ENCODE measurements at regions not wholly inside any gene's neighbourhood (a gene's known extent, or its start where the extent isn't known, plus 50 kb on each side); places are given as distances from the start of the nearest gene placed in this dataset.

DNA sequence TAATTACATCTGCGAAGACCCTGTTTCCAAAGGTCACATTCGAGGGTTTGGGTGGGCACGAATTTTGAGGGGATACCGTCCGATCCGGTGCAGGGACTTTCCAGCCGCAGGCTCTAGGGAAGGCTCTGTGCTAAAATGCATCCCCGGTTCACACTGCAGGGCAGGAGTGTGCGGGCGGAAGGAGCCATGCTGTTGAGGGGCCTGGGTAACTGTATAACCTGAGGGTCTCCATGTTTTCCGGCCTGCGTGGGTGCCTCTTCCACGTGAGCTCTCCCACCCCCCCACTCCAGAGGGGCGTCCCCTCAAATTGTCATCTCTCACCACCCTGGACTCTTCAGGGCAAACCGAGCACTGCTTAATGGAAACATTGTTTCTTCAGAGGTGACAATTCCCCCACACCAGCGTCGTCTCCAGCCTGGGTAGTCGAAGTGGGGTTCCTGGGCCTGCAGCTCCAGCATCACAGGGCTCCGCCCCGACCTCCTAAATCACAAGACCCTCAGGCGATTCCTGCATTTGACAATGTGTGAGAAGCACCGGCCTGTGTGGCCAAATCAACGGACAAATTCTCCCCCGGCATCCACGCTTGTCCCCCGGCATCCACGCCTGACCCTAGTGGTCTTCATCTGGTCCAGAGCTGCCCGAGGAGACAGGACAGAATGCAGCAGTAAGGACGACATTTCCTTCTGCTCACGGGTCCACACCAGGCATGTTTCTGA lies 51.2 kb downstream of the FOXL3 start:
- no peak for DNase-seq (ENCODE audit: low read depth, low spot score)
- in situ Hi-C loops (cut with HindIII; ENCODE audit: low pct_unique_long_range_greater_than_20kb, low sequenced_read_pairs), result no loop called here

DNA sequence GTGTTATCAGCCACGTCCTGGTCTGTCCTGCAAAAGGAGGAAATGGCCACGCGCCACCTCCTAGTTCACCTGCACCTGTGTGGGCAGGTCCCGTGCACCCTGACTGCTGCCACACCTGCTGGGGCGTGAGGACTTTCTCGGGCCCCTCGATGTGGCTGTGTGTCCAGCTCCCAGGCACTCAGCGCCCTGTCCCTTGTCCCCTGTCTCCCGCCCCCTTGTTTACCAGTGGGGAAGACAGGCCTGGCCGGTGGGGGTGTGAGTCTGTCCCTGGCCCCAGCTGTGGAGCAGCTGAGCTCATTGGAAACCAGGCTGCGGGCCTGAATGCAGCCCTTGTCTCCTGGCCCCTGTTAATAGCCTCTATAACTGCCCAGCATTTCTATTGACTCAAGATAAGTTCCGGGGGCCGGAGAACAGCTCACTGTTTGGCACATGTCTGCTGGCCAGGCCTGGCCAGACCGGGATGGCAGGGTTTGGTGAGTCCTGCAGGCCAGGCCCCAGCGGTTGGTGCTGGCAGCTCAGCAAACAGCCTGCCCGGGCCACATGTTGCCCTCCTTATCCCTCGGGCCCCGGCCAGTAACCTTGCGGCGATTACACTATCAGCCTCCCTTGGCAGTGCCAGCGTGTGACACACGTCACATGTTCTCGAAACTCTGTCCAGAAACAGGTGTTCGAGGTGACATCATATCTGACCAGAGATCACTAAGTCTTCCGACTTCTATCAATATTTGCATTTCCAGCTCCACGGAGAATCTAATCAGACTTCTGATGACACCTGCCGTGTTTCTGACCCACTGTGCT lies 52.1 kb downstream of the FOXL3 start:
- DNase-seq (ENCODE audit: low read depth, low spot score), result no peak
- in situ Hi-C loops (cut with HindIII; ENCODE audit: low pct_unique_long_range_greater_than_20kb, low sequenced_read_pairs), result no loop called here

DNA sequence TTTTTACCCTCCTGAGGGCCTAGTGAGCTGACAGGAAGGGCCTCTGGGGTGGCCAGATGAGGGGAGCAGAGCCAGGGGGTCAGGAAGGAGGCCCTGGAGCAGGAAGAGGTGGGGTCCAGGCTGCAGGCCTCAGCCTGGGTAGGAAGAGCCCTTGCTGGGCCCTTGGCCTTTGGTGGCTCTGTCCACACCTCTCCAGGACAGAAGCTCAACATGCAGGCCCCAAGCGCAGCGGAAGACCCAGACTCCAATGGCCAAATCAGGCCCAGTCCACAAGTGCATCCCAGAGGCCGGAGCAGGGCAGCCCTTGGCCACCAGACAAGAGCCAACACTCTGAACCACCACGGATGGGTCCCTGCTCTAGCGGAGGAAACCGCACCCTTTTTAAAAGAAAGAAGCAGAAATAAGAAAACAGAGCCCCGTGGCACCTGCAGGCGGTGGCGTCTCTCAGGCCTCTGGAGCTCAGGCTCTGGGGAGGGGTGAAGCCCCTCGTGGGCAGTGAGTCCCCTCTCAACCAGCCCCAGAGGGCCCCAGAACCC lies 52.8 kb downstream of the FOXL3 start:
- DNase-seq (ENCODE audit: low read depth, low spot score), result no peak
- in situ Hi-C loops (cut with HindIII; ENCODE audit: low pct_unique_long_range_greater_than_20kb, low sequenced_read_pairs), result no loop called here

DNA sequence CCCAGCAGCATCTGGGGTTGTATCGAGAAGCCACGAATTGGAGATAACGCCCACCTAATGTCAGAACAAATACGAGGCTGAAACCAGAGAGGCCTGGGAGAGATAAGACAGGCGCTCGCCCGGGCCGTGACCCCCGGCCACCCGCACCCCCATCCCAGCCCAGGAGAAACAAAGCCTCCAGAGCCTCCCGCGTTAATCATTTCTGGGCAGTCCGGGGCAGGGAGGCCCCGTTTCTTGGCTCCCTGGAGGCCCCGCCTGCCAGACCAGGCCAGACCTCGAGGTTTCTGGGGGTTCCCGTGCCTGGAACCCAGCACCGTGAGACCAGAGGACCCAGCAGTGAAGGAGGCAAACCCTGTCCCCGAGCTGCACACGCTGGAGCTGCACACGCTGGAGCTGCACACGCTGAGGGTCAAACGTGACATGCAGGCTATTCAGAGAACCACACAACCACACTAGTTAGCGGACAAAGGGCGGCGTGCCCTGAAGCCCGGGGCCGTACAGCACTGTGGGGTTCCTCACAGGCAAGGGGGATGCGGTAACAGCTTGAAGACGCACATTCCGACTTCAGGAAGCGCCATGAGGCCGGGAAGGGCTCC lies 53.4 kb downstream of the FOXL3 start:
- in situ Hi-C loops (cut with HindIII; ENCODE audit: low pct_unique_long_range_greater_than_20kb, low sequenced_read_pairs), result no loop called here
- no peak for DNase-seq (ENCODE audit: low read depth, low spot score)

DNA sequence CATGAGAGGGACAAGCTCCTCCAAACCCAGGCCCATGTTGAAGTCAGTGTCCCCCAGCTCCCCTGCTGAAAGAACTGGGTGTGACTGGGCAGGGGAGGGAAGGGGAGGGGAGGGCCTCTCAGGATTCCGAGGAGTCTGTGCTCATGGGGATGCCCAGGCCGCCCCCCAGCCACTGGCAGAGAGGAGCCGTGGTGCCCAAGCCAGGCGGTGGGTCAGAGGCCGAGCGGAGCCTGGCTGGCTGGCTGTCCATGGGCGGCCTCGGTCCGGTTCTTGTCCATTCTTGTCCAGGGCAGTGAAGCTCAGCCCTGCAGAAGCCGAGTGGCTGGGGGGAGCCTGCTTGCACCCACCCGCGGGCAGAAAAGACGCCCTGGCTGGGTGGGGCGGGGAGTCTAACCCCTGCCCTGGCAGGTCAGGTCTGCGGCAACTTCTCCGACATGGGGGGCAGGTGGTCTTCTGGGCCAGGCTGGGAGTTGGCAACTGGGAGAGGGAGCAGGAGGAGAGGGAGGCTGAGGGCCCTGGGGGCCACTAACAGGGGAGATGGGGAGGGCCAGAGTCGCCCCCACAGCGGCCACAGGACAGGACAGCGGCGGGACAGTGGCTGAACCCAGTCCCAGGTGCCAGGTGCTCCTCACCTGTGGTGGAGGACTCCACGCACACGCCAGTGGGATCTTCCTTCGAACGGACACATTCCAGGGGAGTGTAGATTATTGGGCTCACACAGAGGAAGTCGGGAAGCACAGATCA lies 54.1 kb downstream of the FOXL3 start:
- no peak for DNase-seq (ENCODE audit: low read depth, low spot score)
- in situ Hi-C loops (cut with HindIII; ENCODE audit: low pct_unique_long_range_greater_than_20kb, low sequenced_read_pairs), result no loop called here

DNA sequence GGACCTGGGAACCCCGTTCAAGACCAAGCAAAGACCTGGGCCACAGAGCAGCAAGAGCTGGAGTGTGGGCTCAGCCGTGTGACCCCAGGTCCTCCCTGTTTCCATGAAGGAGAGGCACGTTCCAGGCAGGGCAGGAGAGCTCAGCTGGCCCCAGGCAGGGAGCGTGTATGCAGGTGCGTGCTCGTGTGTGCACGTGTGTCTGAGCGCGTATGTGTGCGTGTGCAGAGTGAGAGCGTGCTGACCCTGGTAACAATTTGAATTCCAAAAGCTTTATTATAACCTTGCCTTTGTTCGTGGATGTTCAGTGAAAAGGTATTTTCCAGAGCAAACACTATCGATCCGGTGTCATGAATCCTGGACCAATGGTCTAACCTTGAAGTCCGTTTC lies 54.6 kb downstream of the FOXL3 start:
- in situ Hi-C loops (cut with HindIII; ENCODE audit: low pct_unique_long_range_greater_than_20kb, low sequenced_read_pairs), result no loop called here
- no peak for DNase-seq (ENCODE audit: low read depth, low spot score)

DNA sequence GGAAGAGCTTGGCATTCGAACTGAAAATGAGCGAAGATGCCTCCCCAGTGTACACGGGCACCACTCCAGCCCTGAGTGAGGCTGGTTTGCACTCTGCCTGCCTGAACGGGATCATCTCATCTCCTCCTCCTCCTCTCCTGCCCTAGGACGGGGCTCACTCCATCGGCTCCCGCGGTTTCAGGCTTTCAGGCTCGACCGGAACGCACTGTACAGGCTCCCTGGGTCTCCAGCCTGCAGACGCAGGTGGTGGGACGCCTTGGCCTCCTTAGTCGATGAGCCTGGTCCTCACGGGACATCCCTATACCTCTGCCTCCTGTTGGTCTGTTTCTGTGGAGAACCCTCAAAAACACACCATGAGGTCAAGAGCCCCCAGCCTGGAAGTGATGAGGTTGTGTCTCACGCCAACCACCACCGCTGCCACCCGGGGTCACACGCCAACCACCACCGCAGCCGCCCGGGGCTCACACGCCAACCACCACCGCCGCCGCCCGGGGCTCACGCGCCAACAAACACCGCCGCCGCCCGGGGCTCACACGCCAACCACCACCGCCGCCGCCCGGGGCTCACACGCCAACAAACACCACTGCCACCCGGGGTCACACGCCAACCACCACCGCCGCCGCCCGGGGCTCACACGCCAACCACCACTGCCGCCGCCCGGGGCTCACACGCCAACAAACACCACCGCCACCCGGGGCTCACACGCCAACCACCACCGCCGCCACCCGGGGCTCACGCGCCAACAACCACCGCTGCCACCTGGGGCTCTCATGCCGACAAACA lies 56.3 kb downstream of the FOXL3 start:
- in situ Hi-C loops (cut with HindIII; ENCODE audit: low pct_unique_long_range_greater_than_20kb, low sequenced_read_pairs), result no loop called here
- DNase-seq (ENCODE audit: low read depth, low spot score), result no peak

DNA sequence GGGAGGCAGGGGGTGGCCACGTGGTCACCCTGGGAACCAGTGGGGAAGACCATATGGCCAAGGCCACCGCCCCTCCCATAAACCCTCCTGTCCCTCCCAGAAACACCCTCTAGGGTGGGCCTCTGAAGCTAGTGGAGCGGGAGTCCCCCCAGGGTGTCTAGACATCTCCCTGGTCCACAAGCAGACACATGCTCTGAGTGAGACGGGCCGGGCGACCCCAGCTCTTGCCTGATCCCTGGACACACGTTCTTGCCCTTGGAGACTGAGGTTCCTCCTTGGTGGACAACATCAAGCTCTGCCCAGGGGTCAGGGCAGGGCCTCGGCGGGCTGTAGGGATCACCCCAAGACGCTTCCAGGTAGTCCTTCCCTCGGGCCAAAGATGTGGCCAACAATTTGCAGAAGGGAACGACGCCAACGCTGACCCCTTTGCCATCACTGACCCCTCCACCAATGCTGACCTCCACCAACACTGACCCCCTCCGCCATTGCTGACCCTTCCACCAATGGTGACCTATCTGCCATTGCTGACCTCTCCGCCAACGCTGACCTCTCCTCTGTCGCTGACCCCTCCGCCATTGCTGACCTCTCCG lies 57.1 kb downstream of the FOXL3 start:
- in situ Hi-C loops (cut with HindIII; ENCODE audit: low pct_unique_long_range_greater_than_20kb, low sequenced_read_pairs), result no loop called here
- no peak for DNase-seq (ENCODE audit: low read depth, low spot score)

DNA sequence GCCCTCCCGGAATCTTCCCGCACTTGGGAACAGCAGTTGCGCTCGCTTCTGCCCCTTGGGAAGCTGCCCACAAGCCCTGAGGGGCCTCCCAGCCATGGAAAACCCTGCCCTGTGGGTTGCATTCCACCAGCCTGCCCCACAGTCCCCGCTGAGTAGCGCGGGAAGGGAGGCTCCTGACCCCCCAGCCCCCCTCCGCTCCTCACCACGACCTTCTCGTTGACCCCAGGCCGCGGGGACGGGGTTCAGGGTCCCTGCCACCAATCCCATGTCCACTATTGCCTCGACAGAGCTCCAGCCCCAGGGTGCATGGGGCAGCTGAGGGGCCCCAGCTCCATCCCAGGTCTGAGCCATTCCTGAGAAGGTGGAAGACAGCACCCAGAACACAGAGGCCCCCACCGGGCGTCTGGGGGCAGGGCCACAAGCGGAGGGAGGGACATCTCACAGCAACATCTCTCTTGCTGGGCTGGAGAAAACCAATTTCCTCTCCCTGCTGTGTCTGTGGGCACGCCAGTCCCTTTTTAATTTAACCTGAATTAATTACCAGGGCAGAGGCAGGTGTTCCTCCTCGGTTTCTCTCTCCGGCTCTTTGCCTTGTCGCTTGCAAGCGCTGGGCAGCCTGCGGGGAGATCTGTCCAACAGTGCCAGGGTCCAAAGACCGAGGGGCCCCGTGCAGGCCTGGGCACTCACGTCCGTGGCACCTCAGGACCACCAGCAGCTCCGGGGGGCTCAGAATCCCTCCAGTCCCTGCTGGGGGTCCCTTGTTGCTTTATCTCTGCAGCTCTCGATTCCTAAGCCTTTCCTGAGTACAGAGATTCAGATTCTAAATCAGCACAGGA lies 57.9 kb downstream of the FOXL3 start:
- no peak for DNase-seq (ENCODE audit: low read depth, low spot score)
- in situ Hi-C loops (cut with HindIII; ENCODE audit: low pct_unique_long_range_greater_than_20kb, low sequenced_read_pairs), result no loop called here

DNA sequence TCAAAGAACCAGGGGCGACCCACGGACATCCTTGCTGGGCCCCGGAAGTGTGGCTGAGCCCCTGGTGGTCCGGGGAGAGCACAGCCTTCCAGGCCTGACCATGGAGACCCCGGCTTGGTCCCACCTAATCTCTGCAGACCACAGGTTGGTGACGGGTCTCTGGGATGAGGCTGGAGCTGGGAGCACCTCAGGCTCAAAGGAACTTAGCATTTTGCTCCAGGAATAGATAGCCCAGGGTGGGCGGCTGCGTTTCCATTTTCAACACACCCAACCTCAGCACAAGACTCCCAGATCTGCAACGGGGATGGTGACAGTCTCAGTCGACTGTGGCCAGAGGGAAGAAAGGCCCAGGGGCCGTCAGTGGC lies 58.5 kb downstream of the FOXL3 start:
- no peak for DNase-seq (ENCODE audit: low read depth, low spot score)
- in situ Hi-C loops (cut with HindIII; ENCODE audit: low pct_unique_long_range_greater_than_20kb, low sequenced_read_pairs), result no loop called here

DNA sequence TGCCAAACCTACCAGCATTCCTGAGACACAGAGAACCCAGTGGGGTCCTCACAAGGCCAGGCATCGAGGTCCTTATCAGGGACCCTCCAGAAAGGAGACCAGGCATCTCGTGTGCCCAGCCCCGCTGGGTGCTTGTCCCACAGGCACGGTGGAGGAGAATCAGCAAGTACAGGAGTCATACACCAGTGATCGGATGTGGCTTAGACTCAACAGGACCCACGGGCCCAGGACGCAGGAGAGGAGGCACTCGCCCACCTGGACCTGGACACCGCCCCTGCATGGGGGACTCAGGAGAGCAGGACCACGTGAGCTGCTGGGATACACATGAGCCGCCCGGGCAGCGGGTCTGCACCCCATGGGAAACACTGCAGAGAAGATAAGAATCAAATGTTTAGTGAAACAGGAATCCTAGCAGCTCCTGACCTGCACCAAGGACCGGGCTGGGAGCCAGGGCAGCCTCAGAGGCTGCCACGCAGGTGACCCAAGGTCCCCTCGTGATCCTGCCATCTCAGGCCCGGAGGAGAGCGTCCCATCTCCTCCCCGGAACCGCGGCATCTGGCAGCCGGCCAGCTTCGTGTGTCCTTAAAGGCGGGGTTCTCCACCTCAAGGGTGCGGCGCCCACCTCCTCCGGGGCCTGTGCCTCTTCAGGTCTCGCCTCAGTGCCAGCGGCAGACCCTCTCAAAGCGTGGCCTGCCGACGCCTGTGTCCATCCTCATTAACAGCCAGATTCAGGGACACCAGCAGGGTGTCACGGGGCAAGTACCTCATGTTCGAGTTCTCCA lies 59.2 kb downstream of the FOXL3 start:
- DNase-seq (ENCODE audit: low read depth, low spot score), result no peak
- in situ Hi-C loops (cut with HindIII; ENCODE audit: low pct_unique_long_range_greater_than_20kb, low sequenced_read_pairs), result no loop called here

DNA sequence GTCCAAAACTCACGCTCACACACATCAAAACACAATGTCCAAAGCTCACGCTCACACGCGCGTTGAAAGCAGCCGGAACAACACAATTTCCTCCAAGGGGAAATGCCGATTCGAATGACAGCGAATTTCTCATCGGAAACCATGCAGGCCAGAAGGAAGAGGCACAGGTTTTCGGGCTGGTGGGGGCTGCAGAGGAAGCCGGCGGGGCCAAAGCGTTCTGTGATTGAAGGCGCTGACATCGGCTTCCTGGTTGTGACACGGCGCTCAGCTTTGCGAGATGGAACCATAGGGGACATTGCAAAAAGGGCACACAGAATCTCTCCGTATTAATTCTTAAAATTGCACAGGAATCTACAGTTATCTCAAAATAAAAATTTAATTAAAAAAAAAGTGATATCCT lies 61.3 kb downstream of the FOXL3 start:
- in situ Hi-C loops (cut with HindIII; ENCODE audit: low pct_unique_long_range_greater_than_20kb, low sequenced_read_pairs), result no loop called here
- no peak for DNase-seq (ENCODE audit: low read depth, low spot score)

DNA sequence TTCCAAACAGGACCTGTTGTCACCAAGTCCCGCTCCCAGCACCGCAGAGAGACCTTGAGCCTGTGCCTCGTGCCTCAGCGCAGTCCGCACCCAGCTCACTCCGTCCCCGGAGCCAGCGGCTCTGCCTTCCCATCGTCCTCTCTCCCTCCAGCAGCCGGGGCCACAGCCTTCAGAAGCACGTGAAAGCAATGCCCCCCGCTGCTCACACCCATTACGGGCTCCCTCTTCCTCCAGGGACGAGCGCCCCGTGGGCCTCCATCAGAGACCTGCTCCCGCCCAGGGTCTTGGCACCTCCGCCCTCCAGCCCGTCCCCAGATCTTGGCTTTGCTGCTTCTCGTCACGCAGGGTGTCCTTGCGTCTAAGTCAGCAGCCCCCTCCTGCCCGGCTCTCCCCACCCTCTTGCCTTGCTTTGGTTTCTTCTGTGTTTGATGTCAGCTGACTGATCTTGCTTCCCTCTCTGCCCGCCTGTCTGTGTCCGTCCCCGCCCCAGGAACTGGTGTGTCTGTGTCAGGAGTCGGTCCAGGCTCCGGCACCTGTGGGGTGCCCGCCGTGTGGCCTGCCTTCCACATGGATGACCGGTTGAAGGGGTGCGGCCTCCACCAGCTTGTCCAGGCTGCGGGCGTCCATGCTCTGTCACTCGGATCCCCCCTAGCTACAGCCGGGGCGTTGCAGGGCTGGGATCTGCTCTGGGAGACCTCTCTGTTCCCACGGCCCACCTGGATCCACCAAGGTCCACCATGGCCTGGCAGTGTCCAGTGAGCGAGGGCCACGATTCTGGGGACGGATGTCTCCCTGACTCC lies 61.9 kb downstream of the FOXL3 start:
- DNase-seq (ENCODE audit: low read depth, low spot score), result no peak
- in situ Hi-C loops (cut with HindIII; ENCODE audit: low pct_unique_long_range_greater_than_20kb, low sequenced_read_pairs), result no loop called here

DNA sequence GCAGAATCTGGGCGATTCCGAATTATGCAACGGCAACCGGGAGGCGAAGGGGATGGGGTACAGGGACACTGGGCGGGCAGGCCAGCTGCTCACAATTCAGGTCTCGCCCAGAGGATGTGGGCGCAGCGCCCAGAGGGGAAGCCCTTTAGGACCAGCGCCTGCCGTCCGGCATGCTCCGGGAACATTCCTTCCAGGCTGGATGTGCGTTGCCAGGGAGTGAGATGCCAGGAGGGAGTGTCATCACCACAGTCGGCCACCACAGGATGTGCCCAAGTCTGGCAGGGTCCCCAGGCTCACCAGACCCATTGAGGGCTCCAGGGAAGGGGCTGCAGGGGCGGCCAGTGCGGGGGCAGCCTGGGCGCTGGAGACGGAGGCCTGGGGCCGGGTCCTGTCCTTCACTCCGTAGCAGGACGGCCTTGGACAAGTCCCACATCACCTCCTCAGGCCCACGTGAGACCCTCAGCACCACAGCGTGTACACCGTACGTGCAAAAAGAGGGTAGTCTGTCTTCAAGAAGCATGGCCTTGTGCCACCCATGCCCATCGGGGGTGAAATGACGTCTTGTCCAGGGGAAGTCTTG lies 63.9 kb downstream of the FOXL3 start:
- in situ Hi-C loops (cut with HindIII; ENCODE audit: low pct_unique_long_range_greater_than_20kb, low sequenced_read_pairs), result no loop called here
- DNase-seq (ENCODE audit: low read depth, low spot score), result no peak
